Lower lobe of right lung (tissue), 2 donors: ENCODE measurements at regions not wholly inside any gene's neighbourhood (a gene's known extent, or its start where the extent isn't known, plus 50 kb on each side); places are given as distances from the start of the nearest gene placed in this dataset.

Source experiments
- ATAC-seq, 2 donors: fragments of 200-7000 bp; cut with Tn5 transposase; one replicate each; pipeline ENCODE4 v1.9.1; 2020 to 2022; ENCODE audit warnings: mild to moderate bottlenecking in 2 of 2, moderate library complexity in 2 of 2
- DNase-seq: peaks from one replicate; pipeline ENCODE4 v3.0.0-alpha.2; 2020
- H3K27ac ChIP-seq: fragments of 200-600 bp; one replicate; pipeline ENCODE4 v1.8.0; 2022
- H3K27me3 ChIP-seq: fragments of 200-600 bp; one replicate; pipeline ENCODE4 v1.8.0; 2022; ENCODE audit warnings: low read depth
- H3K36me3 ChIP-seq: fragments of 200-600 bp; one replicate; pipeline ENCODE4 v1.8.0; 2022; ENCODE audit warnings: mild to moderate bottlenecking
- H3K4me1 ChIP-seq: fragments of 200-600 bp; one replicate; pipeline ENCODE4 v1.8.0; 2022
- H3K4me3 ChIP-seq: fragments of 200-600 bp; one replicate; pipeline ENCODE4 v1.8.0; 2022; ENCODE audit warnings: mild to moderate bottlenecking
- H3K9me3 ChIP-seq: fragments of 200-600 bp; one replicate; pipeline ENCODE4 v1.8.0; 2022
- CTCF ChIP-seq: fragments of 200-600 bp; IDR thresholded peaks from one replicate; pipeline ENCODE4 v1.8.0; 2022; ENCODE audit warnings: antibody characterized with exemption, mild to moderate bottlenecking
- intact Hi-C: fragments of 100-400 bp; cut with DNase I; formaldehyde crosslinking; loops from one replicate; pipeline ENCODE4 v1.11.0; 2022
- donor health status: DM: no; HTN: yes; CAD: no; lungs with severe emphysema.

- DNase-seq (no peak), ATAC-seq (no peak)
- Histone ChIP-seq H3K4me1 (no peaks in the 10 kb centered on the region), H3K9me3 (no peaks in the 10 kb centered on the region), H3K27me3 (no peaks in the 10 kb centered on the region), H3K36me3 (no peaks in the 10 kb centered on the region), H3K27ac (no peak overlapping the region), H3K4me3 (no peak overlapping the region)
- no peak for TF ChIP-seq CTCF
- intact Hi-C loops = no loop called here
These were observed 422.6 kb downstream of the AMY1C start for GRCh38 chr1:104172243-104172681.

- Histone ChIP-seq H3K27ac (no peak overlapping the region), H3K4me3 (no peak overlapping the region), H3K36me3 (no peaks in the 10 kb centered on the region), H3K9me3 (no peaks in the 10 kb centered on the region), H3K27me3 (no peaks in the 10 kb centered on the region), H3K4me1 (no peaks in the 10 kb centered on the region)
- intact Hi-C loops = no loop called here
- DNase-seq (no peak), ATAC-seq (no peak)
- no peak for TF ChIP-seq CTCF
These were observed 432.6 kb downstream of the AMY1C start for GRCh38 chr1:104182251-104182650.

- intact Hi-C loops = no loop called here
- no peaks in the 10 kb centered on the region for H3K36me3 ChIP-seq
- DNase-seq (no peak), ATAC-seq (no peak)
- no peaks in the 10 kb centered on the region for H3K4me1 ChIP-seq
- no peak overlapping the region for H3K4me3 ChIP-seq
- no peak overlapping the region for H3K27ac ChIP-seq
- no peak for TF ChIP-seq CTCF
- no peaks in the 10 kb centered on the region for H3K9me3 ChIP-seq
- H3K27me3 ChIP-seq = no peaks in the 10 kb centered on the region
These were observed 439.5 kb downstream of the AMY1C start for GRCh38 chr1:104189207-104189606.

- H3K9me3 ChIP-seq = no peaks in the 10 kb centered on the region
- no peak for DNase-seq
- H3K4me1 ChIP-seq = no peaks in the 10 kb centered on the region
- no peak for ATAC-seq
- no peak overlapping the region for H3K27ac ChIP-seq
- H3K4me3 ChIP-seq = no peak overlapping the region
- H3K36me3 ChIP-seq = no peaks in the 10 kb centered on the region
- TF ChIP-seq CTCF = no peak
- H3K27me3 ChIP-seq = no peaks in the 10 kb centered on the region
- intact Hi-C loops = no loop called here
These were observed 441.1 kb downstream of the AMY1C start for GRCh38 chr1:104190821-104191220.

GRCh38 chr1:104195395-104195794 is 445.7 kb downstream of the AMY1C start:
- ATAC-seq (no peak), DNase-seq (no peak)
- TF ChIP-seq CTCF = no peak
- H3K27ac ChIP-seq = no peak overlapping the region
- H3K9me3 ChIP-seq = no peaks in the 10 kb centered on the region
- H3K36me3 ChIP-seq = no peaks in the 10 kb centered on the region
- intact Hi-C loops = no loop called here
- H3K4me1 ChIP-seq = no peaks in the 10 kb centered on the region
- no peak overlapping the region for H3K4me3 ChIP-seq
- no peaks in the 10 kb centered on the region for H3K27me3 ChIP-seq

- no peak overlapping the region for H3K27ac ChIP-seq
- no peaks in the 10 kb centered on the region for H3K4me1 ChIP-seq
- DNase-seq (no peak), ATAC-seq (no peak)
- intact Hi-C loops = no loop called here
- no peak for TF ChIP-seq CTCF
- peaks cover 5% of the 10 kb centered on the region for H3K9me3 ChIP-seq
- no peaks in the 10 kb centered on the region for H3K36me3 ChIP-seq
- H3K27me3 ChIP-seq = no peaks in the 10 kb centered on the region
- H3K4me3 ChIP-seq = no peak overlapping the region
These were observed 446.4 kb downstream of the AMY1C start for GRCh38 chr1:104196136-104196535.
